Upper lobe of left lung (tissue), 6 donors: ENCODE measurements at regions not wholly inside any gene's neighbourhood (a gene's known extent, or its start where the extent isn't known, plus 50 kb on each side); places are given as distances from the start of the nearest gene placed in this dataset.

ENCODE experiments used
- ATAC-seq, 2 donors: fragments of 200-7000 bp; cut with Tn5 transposase; one replicate each; pipeline ENCODE4 v1.9.1; 2022; ENCODE audit warnings: mild to moderate bottlenecking in 2 of 2, moderate library complexity in 2 of 2; ENCODE audit not compliant: low FRiP score in 2 of 2
- DNase-seq, 2 donors: peaks; one replicate each; pipeline ENCODE4 v3.0.0-alpha.2; 2019 to 2020
- H3K27ac ChIP-seq, 4 donors: fragments of 200-600 bp; sonication (generic); one replicate each; pipeline ENCODE4 v1.5.1; 2016 to 2019
- H3K27me3 ChIP-seq, 4 donors: fragments of 200-600 bp; sonication (generic); one replicate each; pipeline ENCODE4 v1.5.1; 2017 to 2019
- H3K36me3 ChIP-seq, 4 donors: fragments of 200-600 bp; sonication (generic); one replicate each; pipeline ENCODE4 v1.5.1; 2016 to 2019
- H3K4me1 ChIP-seq, 4 donors: fragments of 200-600 bp; sonication (generic); one replicate each; pipeline ENCODE4 v1.5.1; 2018 to 2019
- H3K4me3 ChIP-seq, 4 donors: fragments of 200-600 bp; sonication (generic); one replicate each; pipeline ENCODE4 v1.5.1; 2017 to 2019; ENCODE audit warnings: mild to moderate bottlenecking in 2 of 4, moderate library complexity in 1 of 4
- H3K9me3 ChIP-seq, 4 donors: fragments of 200-600 bp; sonication (generic); one replicate each; pipeline ENCODE4 v1.5.1; 2018 to 2019
- EP300 ChIP-seq, 4 donors: sonication (generic); formaldehyde crosslinking; IDR thresholded peaks; one replicate each; pipeline ENCODE4 v1.5.1; 2017; ENCODE audit warnings: antibody characterized with exemption in 4 of 4, control low read depth in 2 of 4
- POLR2A ChIP-seq, 4 donors: fragments of 450-650 bp; IDR thresholded peaks; one replicate each; pipeline ENCODE4 v1.5.1; 2016 to 2017; ENCODE audit warnings: antibody characterized with exemption in 4 of 4, mild to moderate bottlenecking in 2 of 4
- POLR2AphosphoS5 ChIP-seq, 2 donors: sonication (generic); formaldehyde crosslinking; IDR thresholded peaks; one replicate each; pipeline ENCODE4 v1.5.1; 2017; ENCODE audit warnings: antibody characterized with exemption in 2 of 2
- WGBS, 2 donors: methylation state at CpG; one replicate each; pipeline ENCODE4 v1.1.5; 2017 to 2018; 5-methylcytosine and 5-hydroxymethylcytosine counted together
- TF ChIP-seq, protein P1 (sequence below), 6 experiments: fragments of 450-650 bp in 4 of 6; fragments of 200-600 bp in 2 of 6; sonication (generic) in 2 of 6; IDR thresholded peaks; one replicate each; pipeline ENCODE4 v1.5.1; 2016 to 2019; ENCODE audit warnings: antibody characterized with exemption in 6 of 6
- donor health status: DM: no; HTN: no; CAD: no; lungs with moderate emphysema.
- donor health status: DM: no; HTN: yes; CAD: no; lungs with severe emphysema.

DNA sequence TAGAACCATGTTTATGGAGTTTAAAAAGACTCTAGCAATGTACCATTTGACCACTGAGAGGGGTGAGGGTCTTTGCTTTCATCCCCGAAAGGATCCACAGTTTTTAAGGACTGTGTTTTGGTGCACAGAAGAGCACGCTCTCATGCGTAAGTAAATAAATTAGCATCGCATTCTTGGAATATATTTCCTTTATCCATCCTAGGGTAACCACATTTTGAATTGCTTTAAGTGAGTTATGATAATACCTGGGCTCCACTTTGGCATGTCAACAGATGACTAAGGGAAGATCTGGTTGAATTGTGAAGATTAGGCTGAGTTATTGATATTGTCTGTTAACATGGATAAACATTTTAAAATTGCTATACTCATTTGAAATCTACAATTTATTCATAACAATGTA, 89.4 kb upstream of the EDIL3 start:
- no peaks in the 10 kb centered on the region for H3K9me3 ChIP-seq
- no peak overlapping the region for H3K27ac ChIP-seq
- no peaks in the 10 kb centered on the region for H3K4me1 ChIP-seq
- DNase-seq (no peak), ATAC-seq (no peak)
- TF ChIP-seq EP300 (IDR thresholded peaks at IDR 0.05) (no peak), POLR2A (IDR thresholded peaks at IDR 0.05) (no peak), POLR2AphosphoS5 (IDR thresholded peaks at IDR 0.05) (no peak)
- TF ChIP-seq, protein P1, sequence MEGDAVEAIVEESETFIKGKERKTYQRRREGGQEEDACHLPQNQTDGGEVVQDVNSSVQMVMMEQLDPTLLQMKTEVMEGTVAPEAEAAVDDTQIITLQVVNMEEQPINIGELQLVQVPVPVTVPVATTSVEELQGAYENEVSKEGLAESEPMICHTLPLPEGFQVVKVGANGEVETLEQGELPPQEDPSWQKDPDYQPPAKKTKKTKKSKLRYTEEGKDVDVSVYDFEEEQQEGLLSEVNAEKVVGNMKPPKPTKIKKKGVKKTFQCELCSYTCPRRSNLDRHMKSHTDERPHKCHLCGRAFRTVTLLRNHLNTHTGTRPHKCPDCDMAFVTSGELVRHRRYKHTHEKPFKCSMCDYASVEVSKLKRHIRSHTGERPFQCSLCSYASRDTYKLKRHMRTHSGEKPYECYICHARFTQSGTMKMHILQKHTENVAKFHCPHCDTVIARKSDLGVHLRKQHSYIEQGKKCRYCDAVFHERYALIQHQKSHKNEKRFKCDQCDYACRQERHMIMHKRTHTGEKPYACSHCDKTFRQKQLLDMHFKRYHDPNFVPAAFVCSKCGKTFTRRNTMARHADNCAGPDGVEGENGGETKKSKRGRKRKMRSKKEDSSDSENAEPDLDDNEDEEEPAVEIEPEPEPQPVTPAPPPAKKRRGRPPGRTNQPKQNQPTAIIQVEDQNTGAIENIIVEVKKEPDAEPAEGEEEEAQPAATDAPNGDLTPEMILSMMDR (IDR thresholded peaks at IDR 0.05), result no peak
- 94 to 96% methylated on average over 4 of the region's 4 CpGs for WGBS, 2 donors
- H3K27me3 ChIP-seq, result no peaks in the 10 kb centered on the region
- H3K36me3 ChIP-seq, result no peaks in the 10 kb centered on the region
- H3K4me3 ChIP-seq, result no peak overlapping the region

DNA sequence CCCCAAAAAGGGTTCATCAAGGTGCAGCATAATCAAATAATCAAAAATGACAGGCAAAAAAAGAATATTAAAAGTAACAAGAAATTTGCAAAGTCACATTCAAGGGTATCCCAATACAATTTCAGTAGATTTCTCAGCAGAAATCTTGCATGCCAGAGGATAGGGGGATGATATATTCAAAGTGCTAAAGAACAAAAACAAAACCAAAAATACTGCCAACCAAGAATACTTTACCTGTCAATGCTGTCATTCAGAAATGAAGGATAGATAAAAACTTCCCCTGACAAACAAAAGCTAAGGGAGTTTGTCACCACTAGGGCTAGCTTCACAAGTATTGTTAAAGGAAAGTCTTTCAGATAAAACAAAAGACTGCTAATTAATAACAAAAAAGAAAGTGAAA, 68.7 kb upstream of the EDIL3 start:
- no peaks in the 10 kb centered on the region for H3K4me1 ChIP-seq
- H3K4me3 ChIP-seq, result no peak overlapping the region
- H3K9me3 ChIP-seq, result peaks cover 0 to 7% (median 5%) of the 10 kb centered on the region in 4 donors
- H3K27me3 ChIP-seq, result no peaks in the 10 kb centered on the region
- no peak overlapping the region for H3K27ac ChIP-seq
- no peak for ATAC-seq
- DNase-seq, result no peak
- H3K36me3 ChIP-seq, result no peaks in the 10 kb centered on the region
- TF ChIP-seq POLR2A (IDR thresholded peaks at IDR 0.05) (no peak), POLR2AphosphoS5 (IDR thresholded peaks at IDR 0.05) (no peak), EP300 (IDR thresholded peaks at IDR 0.05) (no peak)
- TF ChIP-seq, protein P1 (IDR thresholded peaks at IDR 0.05), result no peak

DNA sequence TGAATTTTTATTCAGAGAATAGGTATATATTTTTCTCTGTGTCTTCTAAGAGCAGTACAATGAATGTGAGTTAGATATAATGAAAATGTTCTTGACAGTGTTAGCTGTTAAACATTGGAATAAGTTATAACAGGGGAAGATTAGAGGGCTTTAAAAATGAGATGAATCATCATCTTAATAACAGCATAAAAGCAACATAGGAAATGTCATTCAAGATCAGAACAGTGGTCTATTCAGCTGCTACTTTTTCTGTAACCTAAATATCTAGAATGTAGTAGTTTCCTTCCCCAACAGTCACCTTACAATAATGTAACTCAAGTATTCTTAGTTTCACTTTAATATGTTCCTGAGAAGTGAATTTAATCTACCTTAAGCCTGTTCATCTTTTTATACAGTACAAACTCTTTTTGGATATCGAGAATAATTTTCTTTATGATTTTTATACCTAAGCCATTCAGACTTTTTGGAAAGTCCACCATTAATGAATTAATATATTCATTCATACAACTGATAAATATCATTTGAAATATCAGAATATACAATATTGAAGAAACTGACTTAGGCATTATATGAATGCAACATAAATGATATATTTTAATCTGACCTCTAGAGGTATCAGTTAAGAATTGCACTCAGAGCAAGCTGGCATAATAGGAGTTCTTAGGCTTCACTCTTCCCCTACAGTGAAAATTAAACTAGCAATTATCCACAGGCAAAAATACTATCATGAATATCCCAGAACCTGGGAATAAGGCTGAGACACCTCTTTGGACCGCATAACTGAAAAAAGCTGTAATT, 66.1 kb upstream of the EDIL3 start:
- Histone ChIP-seq H3K4me3 (no peak overlapping the region), H3K4me1 (no peaks in the 10 kb centered on the region), H3K36me3 (no peaks in the 10 kb centered on the region), H3K27me3 (no peaks in the 10 kb centered on the region), H3K27ac (no peak overlapping the region), H3K9me3 (peaks cover 0 to 7% (median 5%) of the 10 kb centered on the region in 4 donors)
- 89 to 93% methylated on average over 2 of the region's 2 CpGs for WGBS, 2 donors
- ATAC-seq (no peak), DNase-seq (no peak)
- TF ChIP-seq, protein P1 (IDR thresholded peaks at IDR 0.05), result peak in 5 of 6 experiments; percentile 30 to 35 (median 30)
- TF ChIP-seq POLR2A (IDR thresholded peaks at IDR 0.05), result no peak

DNA sequence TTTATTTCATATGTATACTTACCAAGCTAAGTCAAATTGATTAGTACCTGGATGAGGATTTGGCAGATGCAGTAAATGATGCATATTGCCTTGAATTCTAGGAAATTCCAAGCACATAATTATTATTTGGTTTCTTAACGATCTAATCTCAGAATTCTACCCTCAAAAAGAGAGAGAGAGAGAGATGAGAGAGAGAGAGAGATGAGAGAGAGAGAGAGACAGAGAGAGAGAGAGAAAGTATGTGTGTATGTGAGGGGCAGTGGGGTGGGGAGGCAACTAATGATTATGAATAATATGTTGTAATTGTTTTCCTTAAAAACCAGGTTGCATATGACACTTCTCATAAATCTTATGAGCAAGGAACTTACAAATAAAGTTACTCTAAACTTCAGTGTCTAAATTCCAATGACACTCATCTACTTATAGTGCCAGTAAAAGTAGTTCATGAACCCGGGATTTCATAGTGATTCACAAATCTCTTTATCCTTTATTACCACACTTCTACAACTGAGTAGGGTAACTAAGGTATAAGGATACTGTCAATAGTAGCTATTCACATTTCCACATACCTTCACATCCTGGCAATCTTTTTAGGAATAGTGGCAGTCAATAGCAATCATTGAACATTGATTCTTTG, 60.5 kb upstream of the EDIL3 start:
- Histone ChIP-seq H3K27me3 (no peaks in the 10 kb centered on the region), H3K27ac (no peak overlapping the region), H3K4me1 (no peaks in the 10 kb centered on the region), H3K36me3 (no peaks in the 10 kb centered on the region), H3K9me3 (no peaks in the 10 kb centered on the region), H3K4me3 (no peak overlapping the region)
- TF ChIP-seq, protein P1 (IDR thresholded peaks at IDR 0.05), result no peak
- TF ChIP-seq POLR2AphosphoS5 (IDR thresholded peaks at IDR 0.05), result no peak
- WGBS, 2 donors, result 56 to 69% methylated on average over 2 of the region's 2 CpGs
- ATAC-seq (no peak), DNase-seq (no peak)

DNA sequence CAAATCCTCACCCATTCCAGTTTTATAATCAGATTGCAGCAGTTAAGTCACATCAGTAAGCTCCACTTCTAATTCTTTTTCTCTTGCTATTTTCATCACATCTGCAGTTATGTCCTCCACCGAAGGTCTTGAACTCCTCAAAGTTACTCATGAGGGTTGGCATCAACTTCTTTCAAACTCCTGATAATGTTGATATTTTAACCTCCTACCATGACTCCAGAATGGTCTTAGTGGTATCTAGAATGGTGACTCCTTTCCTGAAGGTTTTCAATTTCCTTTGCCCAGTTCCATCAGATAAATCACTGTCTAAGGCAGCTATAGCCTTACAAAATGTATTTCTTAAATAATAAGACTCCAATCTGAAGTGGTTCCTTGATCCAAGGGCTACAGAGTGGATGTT, 53.8 kb upstream of the EDIL3 start:
- TF ChIP-seq POLR2A (IDR thresholded peaks at IDR 0.05), result no peak
- TF ChIP-seq EP300 (IDR thresholded peaks at IDR 0.05), result no peak
- TF ChIP-seq POLR2AphosphoS5 (IDR thresholded peaks at IDR 0.05), result no peak
- TF ChIP-seq, protein P1 (IDR thresholded peaks at IDR 0.05), result no peak
- DNase-seq (no peak), ATAC-seq (no peak)
- Histone ChIP-seq H3K27me3 (no peaks in the 10 kb centered on the region), H3K9me3 (no peaks in the 10 kb centered on the region), H3K27ac (no peak overlapping the region), H3K4me3 (no peak overlapping the region), H3K4me1 (no peaks in the 10 kb centered on the region), H3K36me3 (no peaks in the 10 kb centered on the region)
- WGBS, 2 donors, result 95 to 96% methylated on average over 1 of the region's 1 CpG
